ENCODE measurements at regions not wholly inside any gene's neighbourhood (a gene's known extent, or its start where the extent isn't known, plus 50 kb on each side); places are given as distances from the start of the nearest gene placed in this dataset.
"Not testable (repeated sequence)": the region's sequence is repeated elsewhere in the genome, so short reads cannot be mapped to it uniquely, and the experiment has no call there.

- peaks cover 7% of the 10 kb centered on the region for H3K9me3 Mint-ChIP-seq
- no peak overlapping the region for H3K27ac Mint-ChIP-seq (ENCODE audit: unreplicated experiment)
- H3K4me1 Mint-ChIP-seq, result no peaks in the 10 kb centered on the region
- TF ChIP-seq, protein P1, sequence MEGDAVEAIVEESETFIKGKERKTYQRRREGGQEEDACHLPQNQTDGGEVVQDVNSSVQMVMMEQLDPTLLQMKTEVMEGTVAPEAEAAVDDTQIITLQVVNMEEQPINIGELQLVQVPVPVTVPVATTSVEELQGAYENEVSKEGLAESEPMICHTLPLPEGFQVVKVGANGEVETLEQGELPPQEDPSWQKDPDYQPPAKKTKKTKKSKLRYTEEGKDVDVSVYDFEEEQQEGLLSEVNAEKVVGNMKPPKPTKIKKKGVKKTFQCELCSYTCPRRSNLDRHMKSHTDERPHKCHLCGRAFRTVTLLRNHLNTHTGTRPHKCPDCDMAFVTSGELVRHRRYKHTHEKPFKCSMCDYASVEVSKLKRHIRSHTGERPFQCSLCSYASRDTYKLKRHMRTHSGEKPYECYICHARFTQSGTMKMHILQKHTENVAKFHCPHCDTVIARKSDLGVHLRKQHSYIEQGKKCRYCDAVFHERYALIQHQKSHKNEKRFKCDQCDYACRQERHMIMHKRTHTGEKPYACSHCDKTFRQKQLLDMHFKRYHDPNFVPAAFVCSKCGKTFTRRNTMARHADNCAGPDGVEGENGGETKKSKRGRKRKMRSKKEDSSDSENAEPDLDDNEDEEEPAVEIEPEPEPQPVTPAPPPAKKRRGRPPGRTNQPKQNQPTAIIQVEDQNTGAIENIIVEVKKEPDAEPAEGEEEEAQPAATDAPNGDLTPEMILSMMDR (conservative IDR thresholded peaks at IDR 0.05), result no peak
- H3K36me3 Mint-ChIP-seq (ENCODE audit: low read depth), result no peaks in the 10 kb centered on the region
- peaks cover 13% of the 10 kb centered on the region for H3K27me3 Mint-ChIP-seq (ENCODE audit: low read depth)
- DNase-seq (ENCODE audit: low read depth, low spot score), result no peak
- H3K4me3 Mint-ChIP-seq, result no peak overlapping the region
Observed at GRCh38 chr7:68971634-68972340, 626.5 kb upstream of the AUTS2 start.

GRCh38 chr7:68977385-68978055 lies 620.8 kb upstream of the AUTS2 start:
- Mint-ChIP-seq H3K27ac (ENCODE audit: unreplicated experiment) (no peak overlapping the region), H3K4me3 (no peak overlapping the region), H3K36me3 (ENCODE audit: low read depth) (no peaks in the 10 kb centered on the region), H3K4me1 (peaks cover 5% of the 10 kb centered on the region), H3K9me3 (peaks cover 4% of the 10 kb centered on the region), H3K27me3 (ENCODE audit: low read depth) (peaks cover 19% of the 10 kb centered on the region)
- TF ChIP-seq, protein P1 (conservative IDR thresholded peaks at IDR 0.05), result no peak
- no peak for DNase-seq (ENCODE audit: low read depth, low spot score)

DNA sequence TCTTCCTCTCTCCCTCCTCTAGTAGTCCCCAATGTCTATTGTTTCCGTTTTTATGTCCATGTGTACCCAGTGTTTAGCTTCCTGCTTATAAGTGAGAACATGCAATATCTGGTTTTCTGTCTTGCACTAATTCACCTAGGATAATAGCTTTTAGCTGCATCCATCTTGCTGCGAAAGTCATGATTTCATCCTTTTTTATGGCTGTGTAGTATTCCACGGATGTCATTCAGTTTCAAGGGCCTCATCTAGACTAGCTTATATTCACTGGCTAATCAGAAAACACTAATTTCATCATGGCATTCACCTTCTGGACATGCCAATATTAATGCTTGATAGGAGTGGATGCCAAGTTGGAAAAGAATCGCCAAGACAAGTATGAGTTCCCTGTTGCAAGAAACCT lies 619.6 kb upstream of the AUTS2 start:
- DNase-seq (ENCODE audit: low read depth, low spot score), result no peak
- peaks cover 5% of the 10 kb centered on the region for H3K4me1 Mint-ChIP-seq
- peaks cover 4% of the 10 kb centered on the region for H3K9me3 Mint-ChIP-seq
- H3K27ac Mint-ChIP-seq (ENCODE audit: unreplicated experiment), result no peak overlapping the region
- no peaks in the 10 kb centered on the region for H3K36me3 Mint-ChIP-seq (ENCODE audit: low read depth)
- H3K27me3 Mint-ChIP-seq (ENCODE audit: low read depth), result peaks cover 9% of the 10 kb centered on the region
- TF ChIP-seq, protein P1 (conservative IDR thresholded peaks at IDR 0.05), result no peak
- H3K4me3 Mint-ChIP-seq, result no peak overlapping the region

GRCh38 chr7:68980011-68980410 lies 618.3 kb upstream of the AUTS2 start:
- Mint-ChIP-seq H3K27me3 (ENCODE audit: low read depth) (peaks cover 9% of the 10 kb centered on the region), H3K27ac (ENCODE audit: unreplicated experiment) (no peak overlapping the region), H3K4me1 (peaks cover 5% of the 10 kb centered on the region), H3K4me3 (no peak overlapping the region), H3K36me3 (ENCODE audit: low read depth) (no peaks in the 10 kb centered on the region), H3K9me3 (peaks cover 4% of the 10 kb centered on the region)
- TF ChIP-seq, protein P1 (conservative IDR thresholded peaks at IDR 0.05), result no peak
- no peak for DNase-seq (ENCODE audit: low read depth, low spot score)

DNA sequence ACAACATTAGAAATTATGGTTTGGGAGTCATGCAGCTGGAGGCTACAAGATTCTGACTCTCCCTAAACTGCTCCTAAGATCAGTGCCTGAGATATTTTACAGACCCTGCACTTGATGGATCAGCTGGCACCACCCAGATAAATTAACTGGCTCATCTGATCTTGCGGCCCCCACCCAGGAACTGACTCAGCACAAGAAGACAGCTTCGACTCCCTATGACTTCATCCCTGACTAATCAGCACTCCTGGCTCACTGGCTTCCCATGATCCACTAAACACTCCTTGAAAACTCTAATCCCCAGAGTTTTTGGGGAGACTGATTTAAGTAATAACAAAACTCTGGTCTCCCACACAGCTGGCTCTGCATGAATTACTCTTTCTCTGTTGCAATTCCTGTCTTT lies 617.8 kb upstream of the AUTS2 start:
- not testable (repeated sequence) for H3K9me3 Mint-ChIP-seq; H3K27ac Mint-ChIP-seq (ENCODE audit: unreplicated experiment); H3K4me3 Mint-ChIP-seq; H3K27me3 Mint-ChIP-seq (ENCODE audit: low read depth); DNase-seq (ENCODE audit: low read depth, low spot score); H3K36me3 Mint-ChIP-seq (ENCODE audit: low read depth); H3K4me1 Mint-ChIP-seq

GRCh38 chr7:68984306-68984705 lies 614.0 kb upstream of the AUTS2 start:
- Mint-ChIP-seq H3K4me3 (no peak overlapping the region), H3K36me3 (ENCODE audit: low read depth) (no peaks in the 10 kb centered on the region), H3K4me1 (peaks cover 5% of the 10 kb centered on the region), H3K27me3 (ENCODE audit: low read depth) (peaks cover 7% of the 10 kb centered on the region), H3K9me3 (peaks cover 4% of the 10 kb centered on the region), H3K27ac (ENCODE audit: unreplicated experiment) (no peak overlapping the region)
- no peak for DNase-seq (ENCODE audit: low read depth, low spot score)
- TF ChIP-seq, protein P1 (conservative IDR thresholded peaks at IDR 0.05), result no peak
